ENCODE measurements at regions not wholly inside any gene's neighbourhood (a gene's known extent, or its start where the extent isn't known, plus 50 kb on each side); places are given as distances from the start of the nearest gene placed in this dataset.

GRCh38 chr2:228348516-228349064 lies 167.1 kb upstream of the SPHKAP start:
- H2AFZ ChIP-seq: no peak overlapping the region
- no peaks in the 10 kb centered on the region for H3K79me2 ChIP-seq (ENCODE audit: insufficient read depth)
- in situ Hi-C loops (cut with MboI): no loop called here
- no peaks in the 10 kb centered on the region for H3F3A ChIP-seq (ENCODE audit: insufficient read depth)
- no peak for TF ChIP-seq EZH2phosphoT487 (IDR thresholded peaks at IDR 0.05; ENCODE audit: insufficient read depth, low read depth)
- TF ChIP-seq EZH2 (IDR thresholded peaks at IDR 0.05; ENCODE audit: insufficient read depth, poor library complexity, severe bottlenecking): no peak
- no peaks in the 10 kb centered on the region for H3K9me2 ChIP-seq (ENCODE audit: insufficient read depth)
- no peaks in the 10 kb centered on the region for H4K20me1 ChIP-seq (ENCODE audit: insufficient read depth)
- H3K4me3 ChIP-seq: no peak overlapping the region
- H3K4me2 ChIP-seq (ENCODE audit: unreplicated experiment): no peak overlapping the region
- H3K4me1 ChIP-seq (ENCODE audit: insufficient read depth): no peaks in the 10 kb centered on the region
- no peak overlapping the region for H3K9ac ChIP-seq
- DNase-seq: no peak
- no peak overlapping the region for H3K27ac ChIP-seq
- H3K27me3 ChIP-seq (replicated peaks; ENCODE audit: insufficient read depth): no peaks in the 10 kb centered on the region
- H3K36me3 ChIP-seq (ENCODE audit: low read depth): no peaks in the 10 kb centered on the region
- no peaks in the 10 kb centered on the region for H3K9me3 ChIP-seq (ENCODE audit: low read depth)

DNA sequence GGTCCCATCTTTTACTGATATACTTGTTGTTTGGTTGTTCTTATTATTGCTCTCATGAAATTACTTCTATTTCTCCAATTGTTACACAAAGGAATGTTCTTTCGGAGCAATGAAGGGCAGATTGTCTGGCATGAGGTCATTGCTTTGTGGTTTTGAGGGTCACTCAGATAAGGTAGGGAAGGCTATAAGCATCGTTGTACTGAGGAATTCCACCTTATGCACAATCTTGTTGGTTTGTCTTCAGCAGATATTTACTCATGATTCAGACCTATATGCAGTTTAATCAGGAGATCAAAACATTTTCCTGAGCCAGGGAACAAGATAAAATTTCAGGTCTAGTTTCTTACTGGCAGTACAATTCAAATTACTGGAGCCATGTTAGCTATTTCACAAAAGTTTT lies 163.0 kb upstream of the SPHKAP start:
- no peaks in the 10 kb centered on the region for H3K36me3 ChIP-seq (ENCODE audit: low read depth)
- H3K4me3 ChIP-seq: no peak overlapping the region
- H3K27me3 ChIP-seq (replicated peaks; ENCODE audit: insufficient read depth): no peaks in the 10 kb centered on the region
- H3F3A ChIP-seq (ENCODE audit: insufficient read depth): no peaks in the 10 kb centered on the region
- DNase-seq: no peak
- in situ Hi-C loops (cut with MboI): no loop called here
- 60 to 61% methylated on average over 2 of the region's 2 CpGs for WGBS, 2 experiments (ENCODE audit: low coverage in 1 of 2, low lambda C conversion rate in 2 of 2, missing lambda C conversion rate in 2 of 2)
- H3K9me2 ChIP-seq (ENCODE audit: insufficient read depth): no peaks in the 10 kb centered on the region
- no peak overlapping the region for H3K9ac ChIP-seq
- no peaks in the 10 kb centered on the region for H3K4me1 ChIP-seq (ENCODE audit: insufficient read depth)
- H3K4me2 ChIP-seq (ENCODE audit: unreplicated experiment): no peak overlapping the region
- H2AFZ ChIP-seq: no peak overlapping the region
- H3K27ac ChIP-seq: no peak overlapping the region
- no peaks in the 10 kb centered on the region for H3K79me2 ChIP-seq (ENCODE audit: insufficient read depth)
- TF ChIP-seq EZH2 (IDR thresholded peaks at IDR 0.05; ENCODE audit: insufficient read depth, poor library complexity, severe bottlenecking) (no peak), EZH2phosphoT487 (IDR thresholded peaks at IDR 0.05; ENCODE audit: insufficient read depth, low read depth) (no peak)
- peaks cover 3% of the 10 kb centered on the region for H3K9me3 ChIP-seq (ENCODE audit: low read depth)
- H4K20me1 ChIP-seq (ENCODE audit: insufficient read depth): no peaks in the 10 kb centered on the region

DNA sequence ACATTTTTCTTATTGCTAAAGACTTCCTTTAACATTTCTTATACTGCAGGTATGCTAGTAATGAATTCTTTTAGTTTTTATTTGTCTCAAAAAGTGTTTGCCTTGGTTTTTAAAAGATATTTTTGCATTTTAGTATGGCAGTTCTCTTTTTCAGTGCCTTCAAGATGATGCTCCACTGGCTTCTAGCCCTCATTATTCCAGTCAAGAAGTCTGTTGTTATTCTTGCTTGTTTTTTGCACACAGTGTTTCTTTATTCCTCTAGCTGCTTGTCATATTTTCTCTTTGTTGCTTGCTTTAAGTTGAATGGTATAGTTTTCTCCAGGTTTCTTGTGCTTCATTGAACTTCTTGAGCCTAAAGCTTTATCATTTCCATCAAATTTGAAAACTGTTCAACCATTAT lies 158.0 kb upstream of the SPHKAP start:
- no peaks in the 10 kb centered on the region for H4K20me1 ChIP-seq (ENCODE audit: insufficient read depth)
- no peak for DNase-seq
- H3F3A ChIP-seq (ENCODE audit: insufficient read depth): no peaks in the 10 kb centered on the region
- TF ChIP-seq EZH2phosphoT487 (IDR thresholded peaks at IDR 0.05; ENCODE audit: insufficient read depth, low read depth): no peak
- no peak for TF ChIP-seq EZH2 (IDR thresholded peaks at IDR 0.05; ENCODE audit: insufficient read depth, poor library complexity, severe bottlenecking)
- in situ Hi-C loops (cut with MboI): no loop called here
- no peak overlapping the region for H3K27ac ChIP-seq
- H2AFZ ChIP-seq: no peak overlapping the region
- H3K4me1 ChIP-seq (ENCODE audit: insufficient read depth): no peaks in the 10 kb centered on the region
- peaks cover 9% of the 10 kb centered on the region for H3K9me3 ChIP-seq (ENCODE audit: low read depth)
- no peak overlapping the region for H3K4me3 ChIP-seq
- no peak overlapping the region for H3K9ac ChIP-seq
- no peaks in the 10 kb centered on the region for H3K36me3 ChIP-seq (ENCODE audit: low read depth)
- H3K4me2 ChIP-seq (ENCODE audit: unreplicated experiment): no peak overlapping the region
- H3K79me2 ChIP-seq (ENCODE audit: insufficient read depth): no peaks in the 10 kb centered on the region
- no peaks in the 10 kb centered on the region for H3K9me2 ChIP-seq (ENCODE audit: insufficient read depth)
- H3K27me3 ChIP-seq (replicated peaks; ENCODE audit: insufficient read depth): no peaks in the 10 kb centered on the region

DNA sequence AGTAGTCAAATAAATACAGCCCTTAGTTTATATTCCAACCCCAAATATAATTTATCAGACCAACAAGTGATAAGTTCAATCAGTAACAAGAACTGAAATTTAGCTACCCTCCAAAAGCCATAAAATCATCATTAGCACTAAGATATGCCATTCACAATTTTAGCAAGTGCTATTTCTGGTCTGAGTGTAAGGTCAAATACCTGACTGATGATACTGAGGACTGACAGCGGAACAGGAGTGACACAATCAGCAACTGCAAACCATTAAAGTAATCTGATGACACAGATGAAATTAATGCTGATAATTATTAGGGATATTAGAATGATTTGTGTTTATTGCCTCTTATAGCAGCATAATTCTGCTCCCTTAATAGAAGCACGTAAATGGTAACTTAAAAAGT lies 152.7 kb upstream of the SPHKAP start:
- in situ Hi-C loops (cut with MboI): no loop called here
- no peak for DNase-seq
- Histone ChIP-seq H3K9ac (no peak overlapping the region), H3K4me3 (no peak overlapping the region), H3K9me3 (ENCODE audit: low read depth) (peaks cover 2% of the 10 kb centered on the region), H4K20me1 (ENCODE audit: insufficient read depth) (no peaks in the 10 kb centered on the region), H3K27me3 (replicated peaks; ENCODE audit: insufficient read depth) (no peaks in the 10 kb centered on the region), H3K4me1 (ENCODE audit: insufficient read depth) (no peaks in the 10 kb centered on the region), H3K36me3 (ENCODE audit: low read depth) (no peaks in the 10 kb centered on the region), H3K79me2 (ENCODE audit: insufficient read depth) (no peaks in the 10 kb centered on the region), H2AFZ (no peak overlapping the region), H3K4me2 (ENCODE audit: unreplicated experiment) (no peak overlapping the region), H3F3A (ENCODE audit: insufficient read depth) (no peaks in the 10 kb centered on the region), H3K27ac (no peak overlapping the region), H3K9me2 (ENCODE audit: insufficient read depth) (no peaks in the 10 kb centered on the region)
- TF ChIP-seq EZH2 (IDR thresholded peaks at IDR 0.05; ENCODE audit: insufficient read depth, poor library complexity, severe bottlenecking): no peak
- TF ChIP-seq EZH2phosphoT487 (IDR thresholded peaks at IDR 0.05; ENCODE audit: insufficient read depth, low read depth): no peak
- WGBS, 2 experiments (ENCODE audit: low coverage in 1 of 2, low lambda C conversion rate in 2 of 2, missing lambda C conversion rate in 2 of 2): 30 to 34% methylated on average over 2 of the region's 2 CpGs

DNA sequence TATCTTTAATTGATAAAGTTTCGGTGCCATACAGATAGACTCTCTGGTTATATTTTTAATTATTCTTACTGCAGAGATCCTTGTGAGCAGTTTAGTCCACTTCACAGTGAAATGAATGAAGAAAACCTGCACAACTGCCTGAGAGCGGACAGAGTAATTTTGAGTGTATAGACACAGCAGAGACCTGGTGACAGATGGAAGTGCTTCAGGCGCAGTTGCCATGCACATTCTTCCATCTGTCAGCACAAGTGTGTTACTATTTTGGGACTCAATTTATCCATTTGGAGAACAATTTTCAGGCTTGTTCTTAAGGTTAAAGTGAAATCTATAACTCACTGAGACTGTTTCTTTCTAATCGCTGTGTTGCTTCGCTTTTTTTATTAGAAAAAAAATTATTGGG lies 147.8 kb upstream of the SPHKAP start:
- Histone ChIP-seq H3K9ac (no peak overlapping the region), H2AFZ (no peak overlapping the region), H3K4me2 (ENCODE audit: unreplicated experiment) (no peak overlapping the region), H3K9me2 (ENCODE audit: insufficient read depth) (no peaks in the 10 kb centered on the region), H3K4me1 (ENCODE audit: insufficient read depth) (no peaks in the 10 kb centered on the region), H3K4me3 (no peak overlapping the region), H3K27me3 (replicated peaks; ENCODE audit: insufficient read depth) (no peaks in the 10 kb centered on the region), H3F3A (ENCODE audit: insufficient read depth) (no peaks in the 10 kb centered on the region), H3K36me3 (ENCODE audit: low read depth) (no peaks in the 10 kb centered on the region), H3K9me3 (ENCODE audit: low read depth) (no peaks in the 10 kb centered on the region), H4K20me1 (ENCODE audit: insufficient read depth) (no peaks in the 10 kb centered on the region), H3K27ac (no peak overlapping the region), H3K79me2 (ENCODE audit: insufficient read depth) (no peaks in the 10 kb centered on the region)
- no peak for DNase-seq
- TF ChIP-seq EZH2phosphoT487 (IDR thresholded peaks at IDR 0.05; ENCODE audit: insufficient read depth, low read depth): no peak
- no peak for TF ChIP-seq EZH2 (IDR thresholded peaks at IDR 0.05; ENCODE audit: insufficient read depth, poor library complexity, severe bottlenecking)
- 74 to 79% methylated on average over 5 of the region's 5 CpGs for WGBS, 2 experiments (ENCODE audit: low coverage in 1 of 2, low lambda C conversion rate in 2 of 2, missing lambda C conversion rate in 2 of 2)
- in situ Hi-C loops (cut with MboI): no loop called here
